Natural killer cell (primary cell): ENCODE measurements at regions not wholly inside any gene's neighbourhood (a gene's known extent, or its start where the extent isn't known, plus 50 kb on each side); places are given as distances from the start of the nearest gene placed in this dataset.

Experiments
- ATAC-seq, 3 donors: fragments of 150-1000 bp in 2 of 3; fragments of 200-7000 bp in 1 of 3; cut with Tn5 transposase; 1 replicate in 1 of 3; 2 replicates in 2 of 3; pipeline ENCODE4 v1.10.0; 2021; ENCODE audit warnings: mild to moderate bottlenecking in 2 of 3, moderate library complexity in 2 of 3
- DNase-seq, 2 donors: peaks; one replicate each; pipeline versions ENCODE4 v3.0.0 to v3.0.0-alpha.2; 2013 to 2021; ENCODE audit warnings: mixed read lengths in 1 of 2
- H3K27ac ChIP-seq: one replicate; pipeline ENCODE4 v1.5.1; 2013; ENCODE audit warnings: mild to moderate bottlenecking, low read length
- H3K27me3 ChIP-seq: one replicate; pipeline ENCODE4 v1.6.1; 2013; ENCODE audit warnings: low read length; ENCODE audit not compliant: control insufficient read depth, insufficient read depth
- H3K36me3 ChIP-seq: one replicate; pipeline ENCODE4 v1.6.1; 2013; ENCODE audit warnings: low read length; ENCODE audit not compliant: control insufficient read depth, insufficient read depth
- H3K4me1 ChIP-seq: one replicate; pipeline ENCODE4 v1.6.1; 2013; ENCODE audit warnings: low read length; ENCODE audit not compliant: control insufficient read depth, insufficient read depth
- H3K4me3 ChIP-seq: one replicate; pipeline ENCODE4 v1.5.1; 2013; ENCODE audit warnings: low read length
- H3K9me3 ChIP-seq: one replicate; pipeline ENCODE4 v1.6.1; 2013; ENCODE audit warnings: low read length; ENCODE audit not compliant: control insufficient read depth, insufficient read depth
- H3K27ac Mint-ChIP-seq, 2 donors: one replicate each; pipeline ENCODE4 v1.8.0; 2022; ENCODE audit warnings: mild to moderate bottlenecking in 2 of 2, mixed read lengths in 2 of 2, moderate library complexity in 1 of 2
- H3K27me3 Mint-ChIP-seq, 2 donors: one replicate each; pipeline ENCODE4 v1.8.0; 2022; ENCODE audit warnings: low read depth in 2 of 2, mixed read lengths in 2 of 2
- H3K36me3 Mint-ChIP-seq: one replicate; pipeline ENCODE4 v1.8.0; 2022; ENCODE audit warnings: mixed read lengths
- H3K4me1 Mint-ChIP-seq, 2 donors: one replicate each; pipeline ENCODE4 v1.8.0; 2022; ENCODE audit warnings: mixed read lengths in 2 of 2
- H3K4me3 Mint-ChIP-seq: one replicate; pipeline ENCODE4 v1.8.0; 2022; ENCODE audit warnings: mild to moderate bottlenecking, moderate library complexity, mixed read lengths
- H3K9me3 Mint-ChIP-seq, 2 donors: one replicate each; pipeline ENCODE4 v1.8.0; 2022; ENCODE audit warnings: mixed read lengths in 2 of 2
- CTCF ChIP-seq: fragments of 200-600 bp; IDR thresholded peaks from one replicate; pipeline ENCODE4 v1.8.0; 2022; ENCODE audit warnings: antibody characterized with exemption
- WGBS: methylation state at CpG from one replicate; pipeline ENCODE4 v1.1.7; 2013; ENCODE audit warnings: missing lambda C conversion rate; ENCODE audit not compliant: insufficient coverage; 5-methylcytosine and 5-hydroxymethylcytosine counted together
- intact Hi-C: fragments of 100-400 bp; cut with micrococcal nuclease; formaldehyde crosslinking; loops from one replicate; pipeline ENCODE4 v1.14.2; 2022

- DNase-seq, result no peak
- no CpG with 5 or more reads among the region's 5 CpGs for WGBS
Observed at GRCh38 chr4:141311246-141312204, 90.8 kb downstream of the ZNF330 start.

DNA sequence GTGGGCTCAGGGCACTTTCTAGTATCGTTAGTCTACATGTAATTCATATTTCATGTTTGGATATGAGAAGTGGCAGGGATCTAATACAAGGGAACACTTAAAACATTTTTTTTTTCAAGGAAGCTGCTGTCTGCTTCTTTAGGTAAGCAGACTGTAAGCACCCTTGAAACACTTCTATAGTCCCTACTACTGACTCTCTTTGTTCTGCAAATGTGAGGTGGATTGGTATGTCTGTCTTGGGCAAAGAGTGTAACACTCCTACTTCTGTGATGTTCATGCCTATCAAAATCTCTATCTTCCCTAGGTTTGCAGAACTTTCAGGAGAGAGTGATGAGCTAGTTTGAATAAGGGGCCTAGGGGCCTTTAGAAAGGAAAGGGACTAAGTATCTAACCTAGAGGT lies 93.9 kb downstream of the ZNF330 start:
- ATAC-seq (no peak), DNase-seq (no peak)
- no peaks in the 10 kb centered on the region for H3K36me3 ChIP-seq
- H3K4me1 ChIP-seq, result no peaks in the 10 kb centered on the region
- no peak overlapping the region for H3K4me3 ChIP-seq
- Mint-ChIP-seq H3K27ac (no peak overlapping the region), H3K9me3 (no peaks in the 10 kb centered on the region), H3K4me3 (no peak overlapping the region), H3K4me1 (no peaks in the 10 kb centered on the region), H3K27me3 (peaks cover 24% of the 10 kb centered on the region in 2 donors), H3K36me3 (no peaks in the 10 kb centered on the region)
- TF ChIP-seq CTCF, result no peak
- no CpG with 5 or more reads among the region's 1 CpG for WGBS
- H3K9me3 ChIP-seq, result no peaks in the 10 kb centered on the region
- no peak overlapping the region for H3K27ac ChIP-seq
- intact Hi-C loops, result no loop called here
- H3K27me3 ChIP-seq, result no peaks in the 10 kb centered on the region

More at GRCh38 chr4:141311246-141312204, 90.8 kb downstream of the ZNF330 start:
- H3K36me3 Mint-ChIP-seq, result no peaks in the 10 kb centered on the region
- no peaks in the 10 kb centered on the region for H3K27me3 ChIP-seq
- H3K27me3 Mint-ChIP-seq, result peaks cover 8 to 12% of the 10 kb centered on the region in 2 donors
- intact Hi-C loops, result no loop called here
- no peak overlapping the region for H3K27ac ChIP-seq
- H3K27ac Mint-ChIP-seq, result no peak overlapping the region
- no peaks in the 10 kb centered on the region for H3K9me3 Mint-ChIP-seq
- no peaks in the 10 kb centered on the region for H3K36me3 ChIP-seq
- no peak for TF ChIP-seq CTCF
- peaks cover 12 to 14% of the 10 kb centered on the region in 2 donors for H3K4me1 Mint-ChIP-seq
- ATAC-seq, result no peak
- no peaks in the 10 kb centered on the region for H3K9me3 ChIP-seq
- no peak overlapping the region for H3K4me3 Mint-ChIP-seq
- no peak overlapping the region for H3K4me3 ChIP-seq
- H3K4me1 ChIP-seq, result peaks cover 5% of the 10 kb centered on the region

DNA sequence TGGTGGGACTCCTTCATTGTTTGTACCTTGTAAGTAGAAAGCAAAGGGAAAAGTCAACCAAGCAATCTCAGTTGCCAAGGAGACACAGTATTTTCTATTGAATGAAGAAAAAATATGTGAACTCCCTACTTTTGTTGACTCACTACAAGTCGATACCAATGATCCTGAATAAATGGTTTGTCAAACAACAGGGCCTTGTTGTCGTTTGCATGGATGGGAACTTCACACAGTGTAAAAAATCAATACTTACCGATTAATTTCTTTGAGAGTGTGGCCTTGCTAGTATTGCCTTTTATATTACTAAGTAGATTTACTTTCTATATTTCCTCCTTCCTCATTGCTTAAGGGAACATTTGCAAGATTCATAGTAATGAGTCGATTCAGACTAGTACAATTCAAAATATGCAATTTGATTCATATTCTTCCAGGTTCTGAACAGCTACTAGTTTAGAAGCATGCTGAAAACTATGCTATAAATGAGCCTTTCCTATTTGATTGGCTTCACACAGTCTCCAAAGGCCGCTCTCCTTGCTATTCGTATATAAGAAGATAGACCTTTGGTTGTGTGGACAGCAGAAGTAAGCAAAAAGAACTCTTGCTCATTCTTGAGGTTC lies 108.0 kb downstream of the ZNF330 start:
- 93% methylated on average over 5 of the region's 6 CpGs for WGBS
- Mint-ChIP-seq H3K4me3 (no peak overlapping the region), H3K27ac (no peak overlapping the region), H3K27me3 (peaks cover 16 to 47% of the 10 kb centered on the region in 2 donors), H3K9me3 (no peaks in the 10 kb centered on the region), H3K4me1 (no peaks in the 10 kb centered on the region), H3K36me3 (no peaks in the 10 kb centered on the region)
- ATAC-seq (no peak), DNase-seq (no peak)
- no peak for TF ChIP-seq CTCF
- Histone ChIP-seq H3K4me3 (no peak overlapping the region), H3K27ac (no peak overlapping the region), H3K27me3 (peaks cover 12% of the 10 kb centered on the region), H3K4me1 (no peaks in the 10 kb centered on the region), H3K36me3 (no peaks in the 10 kb centered on the region), H3K9me3 (no peaks in the 10 kb centered on the region)
- intact Hi-C loops, result no loop called here
